WTC11 (cell line): ENCODE measurements at regions not wholly inside any gene's neighbourhood (a gene's known extent, or its start where the extent isn't known, plus 50 kb on each side); places are given as distances from the start of the nearest gene placed in this dataset.

ENCODE experiments used
- ATAC-seq: fragments of 200-7000 bp; cut with Tn5 transposase; 2 replicates; pipeline ENCODE4 v1.10.0; 2021; ENCODE audit warnings: mild to moderate bottlenecking, moderate library complexity
- CTCF ChIA-PET: fragments of 300-600 bp; sonication (Branson Sonifier 250); formaldehyde crosslinking; loops from one replicate; lab custom pipeline; 2021; ENCODE audit warnings: antibody characterized with exemption; lab: Charles Lee
- POLR2A ChIA-PET: fragments of 350-600 bp; sonication (Branson Sonifier 250); formaldehyde crosslinking; loops from one replicate; lab custom pipeline; 2021; ENCODE audit warnings: antibody characterized with exemption; lab: Charles Lee
- DNase-seq: peaks from one replicate; pipeline ENCODE4 v3.0.0; 2021; ENCODE audit warnings: low spot score
- H3K27ac Mint-ChIP-seq: 2 replicates; pipeline ENCODE4 v1.8.0; 2021; ENCODE audit warnings: mixed read lengths
- H3K27me3 Mint-ChIP-seq: 2 replicates; pipeline ENCODE4 v1.8.0; 2021; ENCODE audit warnings: low read depth, mild to moderate bottlenecking, moderate library complexity, mixed read lengths
- H3K36me3 Mint-ChIP-seq: 2 replicates; pipeline ENCODE4 v1.8.0; 2021; ENCODE audit warnings: mixed read lengths
- H3K4me1 Mint-ChIP-seq: 2 replicates; pipeline ENCODE4 v1.8.0; 2022; ENCODE audit warnings: mixed read lengths
- H3K4me3 Mint-ChIP-seq: 2 replicates; pipeline ENCODE4 v1.8.0; 2021; ENCODE audit warnings: mild to moderate bottlenecking, moderate library complexity, mixed read lengths
- H3K9me3 Mint-ChIP-seq: 2 replicates; pipeline ENCODE4 v1.8.0; 2021; ENCODE audit warnings: mixed read lengths
- ELF4 ChIP-seq: sonication (generic); formaldehyde crosslinking; IDR thresholded peaks from 2 replicates; pipeline ENCODE4 v1.8.1; 2022; ENCODE audit warnings: low read depth, mild to moderate bottlenecking, moderate library complexity, missing genetic modification reagents
- EMX1 ChIP-seq: fragments of 250-450 bp; sonication (Bioruptor Pico); IDR thresholded peaks from 2 replicates; pipeline ENCODE4 v1.8.0; 2021; ENCODE audit warnings: mild to moderate bottlenecking
- ESRRA ChIP-seq: sonication (generic); formaldehyde crosslinking; IDR thresholded peaks from 2 replicates; pipeline ENCODE4 v1.8.1; 2022; ENCODE audit warnings: mild to moderate bottlenecking, missing genetic modification reagents, borderline replicate concordance
- GRHL2 ChIP-seq: fragments of 250-450 bp; sonication (Bioruptor Pico); IDR thresholded peaks from 2 replicates; pipeline ENCODE4 v1.8.0; 2022; ENCODE audit warnings: mild to moderate bottlenecking, moderate library complexity; ENCODE audit not compliant: insufficient replicate concordance, severe bottlenecking
- MXD4 ChIP-seq: fragments of 250-450 bp; sonication (Bioruptor Pico); IDR thresholded peaks from 2 replicates; pipeline ENCODE4 v1.8.0; 2021; ENCODE audit warnings: mild to moderate bottlenecking, moderate library complexity, borderline replicate concordance
- OVOL2 ChIP-seq: fragments of 250-450 bp; sonication (Bioruptor Pico); IDR thresholded peaks from 2 replicates; pipeline ENCODE4 v1.9.0; 2021; ENCODE audit warnings: mild to moderate bottlenecking, borderline replicate concordance
- SMAD4 ChIP-seq: sonication (generic); formaldehyde crosslinking; IDR thresholded peaks from 2 replicates; pipeline ENCODE4 v1.8.0; 2022; ENCODE audit warnings: mild to moderate bottlenecking, missing genetic modification reagents
- SP1 ChIP-seq: sonication (generic); formaldehyde crosslinking; conservative IDR thresholded peaks from 2 replicates; pipeline ENCODE4 v1.8.1; 2022; ENCODE audit warnings: missing genetic modification reagents
- TEAD1 ChIP-seq: sonication (generic); formaldehyde crosslinking; IDR thresholded peaks from 2 replicates; pipeline ENCODE4 v1.8.0; 2022; ENCODE audit warnings: mild to moderate bottlenecking, missing genetic modification reagents
- ZNF263 ChIP-seq: sonication (generic); formaldehyde crosslinking; IDR thresholded peaks from 2 replicates; pipeline ENCODE4 v1.8.1; 2022; ENCODE audit warnings: low read depth, mild to moderate bottlenecking, moderate library complexity, missing genetic modification reagents
- ZNF671 ChIP-seq: fragments of 250-450 bp; sonication (Bioruptor Pico); IDR thresholded peaks from 2 replicates; pipeline ENCODE4 v1.8.0; 2021; ENCODE audit warnings: mild to moderate bottlenecking
- TF ChIP-seq, protein P1 (sequence below): sonication (generic); formaldehyde crosslinking; IDR thresholded peaks from 2 replicates; pipeline ENCODE4 v1.8.0; 2022; ENCODE audit warnings: missing genetic modification reagents
- TF ChIP-seq, protein P2 (sequence below): sonication (generic); formaldehyde crosslinking; IDR thresholded peaks from 2 replicates; pipeline ENCODE4 v1.8.1; 2022; ENCODE audit warnings: low read depth, missing genetic modification reagents, borderline replicate concordance
- TF ChIP-seq, protein P3 (sequence below): sonication (generic); formaldehyde crosslinking; IDR thresholded peaks from 2 replicates; pipeline ENCODE4 v1.8.1; 2023; ENCODE audit warnings: mild to moderate bottlenecking, moderate library complexity, missing genetic modification reagents
- TF ChIP-seq, protein P4 (sequence below): sonication (generic); formaldehyde crosslinking; IDR thresholded peaks from 2 replicates; pipeline ENCODE4 v1.8.1; 2023; ENCODE audit warnings: mild to moderate bottlenecking, missing genetic modification reagents
- TF ChIP-seq, protein P5 (sequence below): sonication (generic); formaldehyde crosslinking; conservative IDR thresholded peaks from 2 replicates; pipeline ENCODE4 v1.8.1; 2022; ENCODE audit warnings: mild to moderate bottlenecking, missing genetic modification reagents
- TF ChIP-seq, protein P6 (sequence below): sonication (generic); formaldehyde crosslinking; IDR thresholded peaks from 2 replicates; pipeline ENCODE4 v1.8.0; 2022; ENCODE audit warnings: mild to moderate bottlenecking, missing genetic modification reagents
- TF ChIP-seq, protein P7 (sequence below): sonication (generic); formaldehyde crosslinking; IDR thresholded peaks from 2 replicates; pipeline ENCODE4 v1.8.1; 2022; ENCODE audit warnings: mild to moderate bottlenecking, missing genetic modification reagents, moderate library complexity, borderline replicate concordance

DNA sequence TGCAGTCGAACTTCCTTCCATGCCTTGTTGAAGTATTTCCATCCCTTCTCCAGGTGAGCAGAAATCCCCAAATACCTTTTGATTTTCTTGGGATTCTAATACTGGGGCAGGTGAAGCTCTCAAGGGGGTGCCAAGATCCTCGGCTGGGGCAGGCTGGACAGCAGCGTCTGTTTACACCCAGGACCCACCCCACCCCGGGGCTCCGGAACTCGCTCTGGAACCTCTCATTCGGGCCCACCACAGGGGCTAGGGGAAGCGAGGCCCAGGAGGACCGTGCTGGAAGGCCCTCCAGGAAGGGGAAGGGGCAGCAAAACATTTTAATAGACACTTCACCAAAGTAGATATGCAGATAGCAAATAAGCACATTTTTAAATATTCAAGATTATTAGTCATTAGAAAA, 161.9 kb upstream of the GORAB start (continued):
- TF ChIP-seq ELF4 (CRISPR knock-in tag): no peak
- no peak for TF ChIP-seq OVOL2 (CRISPR knock-in tag)
- TF ChIP-seq, protein P1, sequence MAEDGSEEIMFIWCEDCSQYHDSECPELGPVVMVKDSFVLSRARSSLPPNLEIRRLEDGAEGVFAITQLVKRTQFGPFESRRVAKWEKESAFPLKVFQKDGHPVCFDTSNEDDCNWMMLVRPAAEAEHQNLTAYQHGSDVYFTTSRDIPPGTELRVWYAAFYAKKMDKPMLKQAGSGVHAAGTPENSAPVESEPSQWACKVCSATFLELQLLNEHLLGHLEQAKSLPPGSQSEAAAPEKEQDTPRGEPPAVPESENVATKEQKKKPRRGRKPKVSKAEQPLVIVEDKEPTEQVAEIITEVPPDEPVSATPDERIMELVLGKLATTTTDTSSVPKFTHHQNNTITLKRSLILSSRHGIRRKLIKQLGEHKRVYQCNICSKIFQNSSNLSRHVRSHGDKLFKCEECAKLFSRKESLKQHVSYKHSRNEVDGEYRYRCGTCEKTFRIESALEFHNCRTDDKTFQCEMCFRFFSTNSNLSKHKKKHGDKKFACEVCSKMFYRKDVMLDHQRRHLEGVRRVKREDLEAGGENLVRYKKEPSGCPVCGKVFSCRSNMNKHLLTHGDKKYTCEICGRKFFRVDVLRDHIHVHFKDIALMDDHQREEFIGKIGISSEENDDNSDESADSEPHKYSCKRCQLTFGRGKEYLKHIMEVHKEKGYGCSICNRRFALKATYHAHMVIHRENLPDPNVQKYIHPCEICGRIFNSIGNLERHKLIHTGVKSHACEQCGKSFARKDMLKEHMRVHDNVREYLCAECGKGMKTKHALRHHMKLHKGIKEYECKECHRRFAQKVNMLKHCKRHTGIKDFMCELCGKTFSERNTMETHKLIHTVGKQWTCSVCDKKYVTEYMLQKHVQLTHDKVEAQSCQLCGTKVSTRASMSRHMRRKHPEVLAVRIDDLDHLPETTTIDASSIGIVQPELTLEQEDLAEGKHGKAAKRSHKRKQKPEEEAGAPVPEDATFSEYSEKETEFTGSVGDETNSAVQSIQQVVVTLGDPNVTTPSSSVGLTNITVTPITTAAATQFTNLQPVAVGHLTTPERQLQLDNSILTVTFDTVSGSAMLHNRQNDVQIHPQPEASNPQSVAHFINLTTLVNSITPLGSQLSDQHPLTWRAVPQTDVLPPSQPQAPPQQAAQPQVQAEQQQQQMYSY (CRISPR knock-in tag): no peak
- TF ChIP-seq, protein P2, sequence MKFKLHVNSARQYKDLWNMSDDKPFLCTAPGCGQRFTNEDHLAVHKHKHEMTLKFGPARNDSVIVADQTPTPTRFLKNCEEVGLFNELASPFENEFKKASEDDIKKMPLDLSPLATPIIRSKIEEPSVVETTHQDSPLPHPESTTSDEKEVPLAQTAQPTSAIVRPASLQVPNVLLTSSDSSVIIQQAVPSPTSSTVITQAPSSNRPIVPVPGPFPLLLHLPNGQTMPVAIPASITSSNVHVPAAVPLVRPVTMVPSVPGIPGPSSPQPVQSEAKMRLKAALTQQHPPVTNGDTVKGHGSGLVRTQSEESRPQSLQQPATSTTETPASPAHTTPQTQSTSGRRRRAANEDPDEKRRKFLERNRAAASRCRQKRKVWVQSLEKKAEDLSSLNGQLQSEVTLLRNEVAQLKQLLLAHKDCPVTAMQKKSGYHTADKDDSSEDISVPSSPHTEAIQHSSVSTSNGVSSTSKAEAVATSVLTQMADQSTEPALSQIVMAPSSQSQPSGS (CRISPR knock-in tag): no peak
- TF ChIP-seq, protein P3, sequence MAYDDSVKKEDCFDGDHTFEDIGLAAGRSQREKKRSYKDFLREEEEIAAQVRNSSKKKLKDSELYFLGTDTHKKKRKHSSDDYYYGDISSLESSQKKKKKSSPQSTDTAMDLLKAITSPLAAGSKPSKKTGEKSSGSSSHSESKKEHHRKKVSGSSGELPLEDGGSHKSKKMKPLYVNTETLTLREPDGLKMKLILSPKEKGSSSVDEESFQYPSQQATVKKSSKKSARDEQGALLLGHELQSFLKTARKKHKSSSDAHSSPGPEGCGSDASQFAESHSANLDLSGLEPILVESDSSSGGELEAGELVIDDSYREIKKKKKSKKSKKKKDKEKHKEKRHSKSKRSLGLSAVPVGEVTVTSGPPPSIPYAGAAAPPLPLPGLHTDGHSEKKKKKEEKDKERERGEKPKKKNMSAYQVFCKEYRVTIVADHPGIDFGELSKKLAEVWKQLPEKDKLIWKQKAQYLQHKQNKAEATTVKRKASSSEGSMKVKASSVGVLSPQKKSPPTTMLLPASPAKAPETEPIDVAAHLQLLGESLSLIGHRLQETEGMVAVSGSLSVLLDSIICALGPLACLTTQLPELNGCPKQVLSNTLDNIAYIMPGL (CRISPR knock-in tag): no peak
- TF ChIP-seq, all 79 proteins: peak for 0

DNA sequence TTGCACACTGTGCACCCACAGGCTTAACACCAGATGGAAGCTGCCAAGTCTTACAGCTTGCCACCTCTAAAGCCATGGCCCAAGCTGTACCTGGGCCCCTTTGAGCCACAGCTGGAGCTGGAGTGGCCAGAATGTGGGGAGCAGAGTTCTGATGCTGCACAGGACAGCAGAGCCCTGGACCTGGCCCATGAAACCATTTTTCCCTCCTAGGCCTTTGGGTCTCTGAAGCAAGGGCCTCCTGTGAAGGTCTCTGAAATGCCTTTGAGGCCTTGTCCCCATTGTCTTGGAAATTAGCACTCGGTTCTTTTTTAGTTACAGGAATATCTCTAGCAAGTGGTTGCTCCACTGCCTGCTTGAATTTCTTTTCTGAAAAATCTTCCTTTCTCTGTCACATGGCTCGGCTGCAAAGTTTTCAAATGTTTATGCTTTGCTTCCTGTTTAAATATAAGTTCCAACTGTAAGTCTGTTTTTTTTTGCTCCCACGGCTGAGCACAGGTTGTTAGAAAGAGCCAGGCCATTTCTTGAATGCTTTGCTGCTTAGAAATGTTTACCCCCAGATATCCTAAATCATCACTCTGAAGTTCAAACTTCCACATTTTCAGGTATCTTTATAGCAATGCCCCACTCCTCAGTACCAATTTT, 156.8 kb upstream of the GORAB start:
- H3K36me3 Mint-ChIP-seq: no peaks in the 10 kb centered on the region
- DNase-seq (no peak), ATAC-seq (peak; percentile 64)
- POLR2A ChIA-PET: no interaction called here
- peaks cover 9% of the 10 kb centered on the region; the same call in 1 of the 2 replicates for H3K9me3 Mint-ChIP-seq
- no peak overlapping the region for H3K27ac Mint-ChIP-seq
- CTCF ChIA-PET: no interaction called here
- peaks cover 15% of the 10 kb centered on the region for H3K4me1 Mint-ChIP-seq
- no peak for TF ChIP-seq EMX1
- no peak for TF ChIP-seq ZNF671 (CRISPR knock-in tag)
- TF ChIP-seq, protein P4, sequence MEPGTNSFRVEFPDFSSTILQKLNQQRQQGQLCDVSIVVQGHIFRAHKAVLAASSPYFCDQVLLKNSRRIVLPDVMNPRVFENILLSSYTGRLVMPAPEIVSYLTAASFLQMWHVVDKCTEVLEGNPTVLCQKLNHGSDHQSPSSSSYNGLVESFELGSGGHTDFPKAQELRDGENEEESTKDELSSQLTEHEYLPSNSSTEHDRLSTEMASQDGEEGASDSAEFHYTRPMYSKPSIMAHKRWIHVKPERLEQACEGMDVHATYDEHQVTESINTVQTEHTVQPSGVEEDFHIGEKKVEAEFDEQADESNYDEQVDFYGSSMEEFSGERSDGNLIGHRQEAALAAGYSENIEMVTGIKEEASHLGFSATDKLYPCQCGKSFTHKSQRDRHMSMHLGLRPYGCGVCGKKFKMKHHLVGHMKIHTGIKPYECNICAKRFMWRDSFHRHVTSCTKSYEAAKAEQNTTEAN: no peak
- no peak for TF ChIP-seq MXD4 (CRISPR knock-in tag)
- H3K27me3 Mint-ChIP-seq: no peaks in the 10 kb centered on the region
- no peak overlapping the region for H3K4me3 Mint-ChIP-seq

DNA sequence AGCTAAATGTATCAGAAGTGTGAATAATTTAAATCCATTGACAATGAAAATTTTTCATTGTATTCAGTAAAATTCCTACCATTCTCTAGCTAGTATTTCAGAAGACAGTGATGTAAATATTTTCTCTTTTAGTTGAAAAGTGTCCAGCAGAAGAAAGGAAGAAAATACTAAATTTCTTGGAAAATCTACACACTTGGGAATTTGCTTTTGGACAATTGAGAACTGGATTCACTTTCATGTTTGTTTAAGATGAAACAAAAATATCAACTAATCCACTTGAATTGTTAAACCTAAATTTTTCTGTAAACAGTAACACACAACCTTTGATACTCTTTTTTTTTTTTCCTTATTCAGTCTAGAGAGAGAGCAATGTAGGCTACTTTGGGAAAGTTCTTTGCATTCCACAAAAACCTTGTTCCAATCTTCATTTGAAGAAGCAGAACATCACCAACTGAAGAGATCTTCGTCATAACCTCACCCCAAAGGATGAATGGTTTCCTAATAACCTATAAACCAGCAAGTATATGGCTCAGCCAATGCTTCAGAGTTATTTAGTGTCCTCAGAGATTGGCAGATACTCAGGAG, 155.1 kb upstream of the GORAB start:
- Mint-ChIP-seq H3K4me3 (no peak overlapping the region), H3K36me3 (no peaks in the 10 kb centered on the region), H3K27me3 (no peaks in the 10 kb centered on the region), H3K4me1 (peaks cover 15% of the 10 kb centered on the region), H3K9me3 (peaks cover 9% of the 10 kb centered on the region; the same call in 1 of the 2 replicates), H3K27ac (no peak overlapping the region)
- CTCF ChIA-PET: no interaction called here
- ATAC-seq (no peak), DNase-seq (no peak)
- TF ChIP-seq, protein P5, sequence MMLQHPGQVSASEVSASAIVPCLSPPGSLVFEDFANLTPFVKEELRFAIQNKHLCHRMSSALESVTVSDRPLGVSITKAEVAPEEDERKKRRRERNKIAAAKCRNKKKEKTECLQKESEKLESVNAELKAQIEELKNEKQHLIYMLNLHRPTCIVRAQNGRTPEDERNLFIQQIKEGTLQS (CRISPR knock-in tag): no peak
- TF ChIP-seq SP1 (CRISPR knock-in tag) (no peak), ZNF263 (CRISPR knock-in tag) (no peak), GRHL2 (CRISPR knock-in tag) (no peak), ESRRA (CRISPR knock-in tag) (no peak), SMAD4 (CRISPR knock-in tag) (no peak), TEAD1 (CRISPR knock-in tag) (no peak)
- TF ChIP-seq, protein P6, sequence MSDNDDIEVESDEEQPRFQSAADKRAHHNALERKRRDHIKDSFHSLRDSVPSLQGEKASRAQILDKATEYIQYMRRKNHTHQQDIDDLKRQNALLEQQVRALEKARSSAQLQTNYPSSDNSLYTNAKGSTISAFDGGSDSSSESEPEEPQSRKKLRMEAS (CRISPR knock-in tag): no peak
- TF ChIP-seq, protein P7, sequence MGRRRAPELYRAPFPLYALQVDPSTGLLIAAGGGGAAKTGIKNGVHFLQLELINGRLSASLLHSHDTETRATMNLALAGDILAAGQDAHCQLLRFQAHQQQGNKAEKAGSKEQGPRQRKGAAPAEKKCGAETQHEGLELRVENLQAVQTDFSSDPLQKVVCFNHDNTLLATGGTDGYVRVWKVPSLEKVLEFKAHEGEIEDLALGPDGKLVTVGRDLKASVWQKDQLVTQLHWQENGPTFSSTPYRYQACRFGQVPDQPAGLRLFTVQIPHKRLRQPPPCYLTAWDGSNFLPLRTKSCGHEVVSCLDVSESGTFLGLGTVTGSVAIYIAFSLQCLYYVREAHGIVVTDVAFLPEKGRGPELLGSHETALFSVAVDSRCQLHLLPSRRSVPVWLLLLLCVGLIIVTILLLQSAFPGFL: no peak
- POLR2A ChIA-PET: no interaction called here
